CD4-positive, alpha-beta T cell (primary cell): ENCODE measurements at regions not wholly inside any gene's neighbourhood (a gene's known extent, or its start where the extent isn't known, plus 50 kb on each side); places are given as distances from the start of the nearest gene placed in this dataset.
A peak's percentile ranks its signal among the peaks of the same experiment; 100 is the strongest.

Source experiments
- ATAC-seq: fragments of 200-7000 bp; cut with Tn5 transposase; one replicate; pipeline ENCODE4 v1.10.0; 2022; ENCODE audit warnings: mild to moderate bottlenecking; ENCODE audit not compliant: poor library complexity
- CTCF ChIA-PET: fragments of 350-600 bp; sonication (Branson Sonifier 250); formaldehyde crosslinking; loops from one replicate; lab custom pipeline; 2021; ENCODE audit warnings: antibody characterized with exemption, inconsistent platforms; lab: Charles Lee
- POLR2A ChIA-PET: fragments of 350-600 bp; sonication (Branson Sonifier 250); formaldehyde crosslinking; loops from one replicate; lab custom pipeline; 2021; ENCODE audit warnings: antibody characterized with exemption, inconsistent platforms; lab: Charles Lee
- DNase-seq, 14 experiments: peaks; one replicate each; pipeline ENCODE4 v3.0.0-alpha.2; 2013 to 2020; ENCODE audit warnings: mixed read lengths in 2 of 14
- H3K27ac ChIP-seq, 2 donors: one replicate each; pipeline versions ENCODE4 v1.5.1 to v1.7.0; 2013; ENCODE audit warnings: low read length in 2 of 2, low read depth in 1 of 2, mild to moderate bottlenecking in 1 of 2
- H3K27me3 ChIP-seq, 2 experiments: 1 replicate in 1 of 2; 2 replicates in 1 of 2; pipeline versions ENCODE4 v1.6.1 to v1.7.0; 2013; ENCODE audit warnings: low read length in 2 of 2, control low read depth in 1 of 2, mild to moderate bottlenecking in 1 of 2, moderate library complexity in 1 of 2; ENCODE audit not compliant: insufficient read depth in 2 of 2, control insufficient read depth in 1 of 2
- H3K36me3 ChIP-seq: one replicate; pipeline ENCODE4 v1.6.1; 2013; ENCODE audit warnings: low read length, control low read depth; ENCODE audit not compliant: insufficient read depth
- H3K4me1 ChIP-seq: one replicate; pipeline ENCODE4 v1.6.1; 2013; ENCODE audit warnings: low read length, control low read depth; ENCODE audit not compliant: insufficient read depth
- H3K4me3 ChIP-seq: one replicate; pipeline ENCODE4 v1.5.1; 2013; ENCODE audit warnings: mild to moderate bottlenecking, low read length, moderate library complexity
- H3K9me3 ChIP-seq, 2 experiments: 1 replicate in 1 of 2; 2 replicates in 1 of 2; pipeline versions ENCODE4 v1.6.1 to v1.7.0; 2013; ENCODE audit warnings: low read length in 2 of 2, mild to moderate bottlenecking in 2 of 2, control low read depth in 1 of 2, moderate library complexity in 1 of 2; ENCODE audit not compliant: control insufficient read depth in 1 of 2, insufficient read depth in 1 of 2
- H3K27ac Mint-ChIP-seq: one replicate; pipeline ENCODE4 v1.8.0; 2020; ENCODE audit warnings: mixed read lengths
- H3K27me3 Mint-ChIP-seq: one replicate; pipeline ENCODE4 v1.8.0; 2021; ENCODE audit warnings: mixed read lengths
- H3K36me3 Mint-ChIP-seq: one replicate; pipeline ENCODE4 v1.8.0; 2021; ENCODE audit warnings: low read depth, mixed read lengths
- H3K4me1 Mint-ChIP-seq: one replicate; pipeline ENCODE4 v1.8.0; 2021; ENCODE audit warnings: low read depth, mixed read lengths
- H3K4me3 Mint-ChIP-seq: one replicate; pipeline ENCODE4 v1.8.0; 2020; ENCODE audit warnings: mild to moderate bottlenecking, mixed read lengths
- H3K9me3 Mint-ChIP-seq: one replicate; pipeline ENCODE4 v1.8.0; 2020; ENCODE audit warnings: mixed read lengths
- intact Hi-C, 2 experiments: fragments of 100-400 bp; cut with DNase I in 1 of 2; cut with micrococcal nuclease in 1 of 2; formaldehyde crosslinking; loops; one replicate each; pipeline versions ENCODE4 v1.15.1 to v1.9.0; 2023 to 2025; cut with DNase I, micrococcal nuclease
- TF ChIP-seq, protein P1 (sequence below): fragments of 200-600 bp; IDR thresholded peaks from one replicate; pipeline ENCODE4 v1.8.0; 2022; ENCODE audit warnings: antibody characterized with exemption, mild to moderate bottlenecking

DNA sequence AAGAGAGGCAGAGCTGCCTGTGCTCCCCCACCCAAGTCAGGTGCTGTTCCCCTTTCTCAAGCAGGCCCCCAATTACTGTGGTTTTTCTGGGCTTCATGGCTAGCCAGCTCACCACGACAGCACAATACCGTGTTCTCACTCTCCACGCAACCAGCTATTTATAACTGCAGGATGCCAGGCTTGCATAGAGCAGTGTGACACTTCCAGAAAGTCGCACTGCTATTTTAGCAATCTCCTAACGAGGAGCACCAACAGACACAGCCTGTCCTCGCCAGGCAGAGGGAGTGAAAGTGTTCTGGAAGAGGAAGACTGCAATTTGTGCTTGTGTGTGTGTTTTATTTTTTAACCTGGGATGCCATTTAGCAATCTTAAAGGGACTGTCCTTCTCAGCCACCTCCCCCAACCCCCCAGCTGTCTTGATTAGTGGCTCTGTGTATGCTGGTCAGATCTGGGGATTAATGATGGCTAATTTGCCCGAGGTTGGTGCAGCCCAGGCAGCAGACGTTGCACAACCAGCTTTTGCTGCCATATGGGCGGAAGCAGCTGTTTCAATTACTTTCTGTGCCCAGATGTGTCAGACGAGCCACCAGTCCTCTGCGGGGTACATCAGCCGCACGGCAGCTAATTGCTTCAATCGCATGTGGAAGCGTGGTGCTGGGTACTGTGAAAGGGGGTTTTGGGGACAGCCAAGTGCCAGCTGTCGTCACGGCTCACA lies 268.0 kb upstream of the ARRDC4 start:
- Histone ChIP-seq H3K27me3 (no peaks in the 10 kb centered on the region), H3K4me1 (no peaks in the 10 kb centered on the region), H3K27ac (no peak overlapping the region), H3K9me3 (peaks cover 0 to 10% of the 10 kb centered on the region in 2 experiments), H3K4me3 (no peak overlapping the region), H3K36me3 (no peaks in the 10 kb centered on the region)
- Mint-ChIP-seq H3K4me1 (no peaks in the 10 kb centered on the region), H3K27ac (no peak overlapping the region), H3K27me3 (peaks cover 9% of the 10 kb centered on the region), H3K9me3 (peaks cover 4% of the 10 kb centered on the region), H3K4me3 (no peak overlapping the region), H3K36me3 (no peaks in the 10 kb centered on the region)
- intact Hi-C loops: no loop called here
- CTCF ChIA-PET: no interaction called here
- no peak for ATAC-seq
- POLR2A ChIA-PET: no interaction called here
- TF ChIP-seq, protein P1, sequence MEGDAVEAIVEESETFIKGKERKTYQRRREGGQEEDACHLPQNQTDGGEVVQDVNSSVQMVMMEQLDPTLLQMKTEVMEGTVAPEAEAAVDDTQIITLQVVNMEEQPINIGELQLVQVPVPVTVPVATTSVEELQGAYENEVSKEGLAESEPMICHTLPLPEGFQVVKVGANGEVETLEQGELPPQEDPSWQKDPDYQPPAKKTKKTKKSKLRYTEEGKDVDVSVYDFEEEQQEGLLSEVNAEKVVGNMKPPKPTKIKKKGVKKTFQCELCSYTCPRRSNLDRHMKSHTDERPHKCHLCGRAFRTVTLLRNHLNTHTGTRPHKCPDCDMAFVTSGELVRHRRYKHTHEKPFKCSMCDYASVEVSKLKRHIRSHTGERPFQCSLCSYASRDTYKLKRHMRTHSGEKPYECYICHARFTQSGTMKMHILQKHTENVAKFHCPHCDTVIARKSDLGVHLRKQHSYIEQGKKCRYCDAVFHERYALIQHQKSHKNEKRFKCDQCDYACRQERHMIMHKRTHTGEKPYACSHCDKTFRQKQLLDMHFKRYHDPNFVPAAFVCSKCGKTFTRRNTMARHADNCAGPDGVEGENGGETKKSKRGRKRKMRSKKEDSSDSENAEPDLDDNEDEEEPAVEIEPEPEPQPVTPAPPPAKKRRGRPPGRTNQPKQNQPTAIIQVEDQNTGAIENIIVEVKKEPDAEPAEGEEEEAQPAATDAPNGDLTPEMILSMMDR: no peak
- peak in 2 of 14 experiments; percentile 2 to 15 for DNase-seq

DNA sequence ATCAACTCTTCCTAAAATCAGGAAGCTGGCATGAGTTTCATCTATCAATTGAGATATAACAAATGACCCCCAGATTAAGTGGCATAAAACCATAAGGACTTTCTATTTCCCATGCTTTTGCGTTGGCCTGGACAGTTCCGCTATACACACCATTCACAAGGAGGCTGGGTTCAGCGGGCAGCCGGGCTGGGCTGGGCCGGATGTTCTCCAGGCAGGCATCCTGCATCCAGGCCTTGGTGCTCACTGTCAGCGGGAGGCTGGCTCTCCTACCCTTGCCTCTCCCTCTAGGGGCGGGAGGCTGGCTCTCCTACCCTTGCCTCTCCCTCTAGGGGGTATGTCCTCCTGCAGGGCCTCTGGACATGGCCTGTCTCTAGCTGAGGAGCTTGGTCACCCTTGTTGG lies 266.0 kb upstream of the ARRDC4 start:
- intact Hi-C loops: no loop called here
- Histone ChIP-seq H3K27me3 (no peaks in the 10 kb centered on the region), H3K4me1 (no peaks in the 10 kb centered on the region), H3K27ac (no peak overlapping the region), H3K9me3 (peaks cover 0 to 10% of the 10 kb centered on the region in 2 experiments), H3K4me3 (no peak overlapping the region), H3K36me3 (no peaks in the 10 kb centered on the region)
- CTCF ChIA-PET: no interaction called here
- no peak for DNase-seq
- TF ChIP-seq, protein P1: no peak
- Mint-ChIP-seq H3K4me1 (no peaks in the 10 kb centered on the region), H3K9me3 (peaks cover 4% of the 10 kb centered on the region), H3K27ac (no peak overlapping the region), H3K4me3 (no peak overlapping the region), H3K27me3 (peaks cover 4% of the 10 kb centered on the region), H3K36me3 (no peaks in the 10 kb centered on the region)
- no peak for ATAC-seq
- POLR2A ChIA-PET: no interaction called here

DNA sequence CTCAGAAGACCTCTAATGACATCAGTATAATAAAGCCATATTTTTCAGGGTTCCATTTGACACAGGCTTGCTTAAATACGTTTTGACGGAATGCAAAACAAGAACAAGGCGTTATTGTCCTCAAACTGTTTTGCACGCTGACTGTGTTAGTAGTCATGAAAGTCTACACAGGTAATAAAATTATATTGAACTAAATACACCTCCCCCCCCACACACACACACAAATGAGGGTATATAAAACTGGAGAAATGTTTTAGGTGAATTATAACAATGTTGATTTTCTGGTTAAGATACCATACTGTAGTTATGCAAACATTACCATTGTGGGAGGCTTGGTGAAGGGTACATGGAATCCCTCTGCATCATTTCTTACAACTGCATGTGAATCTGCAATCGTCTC lies 257.1 kb upstream of the ARRDC4 start:
- POLR2A ChIA-PET: no interaction called here
- Mint-ChIP-seq H3K27ac (no peak overlapping the region), H3K4me1 (no peaks in the 10 kb centered on the region), H3K4me3 (no peak overlapping the region), H3K9me3 (no peaks in the 10 kb centered on the region), H3K36me3 (no peaks in the 10 kb centered on the region), H3K27me3 (no peaks in the 10 kb centered on the region)
- H3K27ac ChIP-seq: no peak overlapping the region
- H3K4me3 ChIP-seq: no peak overlapping the region
- H3K27me3 ChIP-seq: no peaks in the 10 kb centered on the region
- TF ChIP-seq, protein P1: no peak
- DNase-seq: no peak
- CTCF ChIA-PET: no interaction called here
- H3K9me3 ChIP-seq: peaks cover 0 to 5% of the 10 kb centered on the region in 2 experiments
- intact Hi-C loops: no loop called here
- H3K36me3 ChIP-seq: no peaks in the 10 kb centered on the region
- no peaks in the 10 kb centered on the region for H3K4me1 ChIP-seq
- no peak for ATAC-seq
